GM12864 (cell line): ENCODE measurements at regions not wholly inside any gene's neighbourhood (a gene's known extent, or its start where the extent isn't known, plus 50 kb on each side); places are given as distances from the start of the nearest gene placed in this dataset.

ENCODE experiments used
- DNase-seq: peaks from one replicate; pipeline ENCODE4 v3.0.0-alpha.2; 2011; ENCODE audit warnings: low read depth
- H3K4me3 ChIP-seq: 2 replicates; pipeline ENCODE4 v1.5.1; 2011; ENCODE audit warnings: mild to moderate bottlenecking, low read depth, low read length, control low read depth
- CTCF ChIP-seq: IDR thresholded peaks from 2 replicates; pipeline ENCODE4 v1.5.1; 2011; ENCODE audit warnings: low read depth, mild to moderate bottlenecking, moderate library complexity, low read length, control low read depth, inconsistent platforms; ENCODE audit errors: missing control alignments

- TF ChIP-seq CTCF: no peak
- no peak for DNase-seq
Measured at GRCh38 chr3:22451501-22451900, 700.5 kb upstream of the ZNF385D start.

GRCh38 chr3:22453906-22454535 is 703.0 kb upstream of the ZNF385D start:
- no peak for DNase-seq
- TF ChIP-seq CTCF: no peak

More at GRCh38 chr3:22451501-22451900, 700.5 kb upstream of the ZNF385D start:
- H3K4me3 ChIP-seq: no peak overlapping the region

DNA sequence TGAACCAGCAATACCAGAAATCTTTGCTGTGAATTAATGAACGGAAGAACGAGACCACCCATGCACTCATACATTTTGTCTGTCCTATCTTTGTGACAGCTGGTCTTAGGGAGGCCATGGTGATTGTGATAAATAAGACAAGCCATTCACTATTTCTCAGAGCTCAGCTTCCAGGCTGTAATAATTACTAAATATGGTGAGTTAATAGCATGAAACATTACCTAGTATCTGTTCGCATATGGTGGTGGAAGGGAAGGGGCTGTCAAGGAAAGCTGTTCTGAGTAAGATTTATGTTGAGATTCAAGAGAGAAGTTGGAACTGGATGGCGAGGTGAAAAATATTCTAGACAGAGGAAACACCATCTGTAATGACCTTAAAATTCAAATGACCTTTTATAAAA is 719.0 kb upstream of the ZNF385D start:
- no peak overlapping the region for H3K4me3 ChIP-seq
- no peak for DNase-seq
- TF ChIP-seq CTCF: no peak

More at GRCh38 chr3:22453906-22454535, 703.0 kb upstream of the ZNF385D start:
- H3K4me3 ChIP-seq: no peak overlapping the region

DNA sequence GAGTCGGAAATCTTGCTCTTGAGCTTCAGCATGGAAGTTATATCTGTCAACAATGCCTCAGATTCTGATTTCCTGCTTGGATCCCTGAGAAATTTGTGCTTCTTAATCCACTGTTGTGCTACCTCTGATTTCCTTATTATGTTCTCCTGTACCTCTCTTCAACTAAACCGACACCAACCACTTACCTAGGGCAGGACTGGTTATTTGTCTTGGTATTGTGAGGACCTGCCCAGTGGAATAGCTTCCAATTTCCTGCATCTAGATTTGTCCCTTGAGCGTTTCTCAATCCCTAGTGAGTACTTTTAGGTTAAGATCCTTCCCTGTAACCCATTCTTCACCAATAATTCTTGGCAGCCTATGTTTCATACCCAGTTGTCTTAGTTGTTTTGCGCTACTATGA is 720.5 kb upstream of the ZNF385D start:
- TF ChIP-seq CTCF: no peak
- H3K4me3 ChIP-seq: no peak overlapping the region
- no peak for DNase-seq

DNA sequence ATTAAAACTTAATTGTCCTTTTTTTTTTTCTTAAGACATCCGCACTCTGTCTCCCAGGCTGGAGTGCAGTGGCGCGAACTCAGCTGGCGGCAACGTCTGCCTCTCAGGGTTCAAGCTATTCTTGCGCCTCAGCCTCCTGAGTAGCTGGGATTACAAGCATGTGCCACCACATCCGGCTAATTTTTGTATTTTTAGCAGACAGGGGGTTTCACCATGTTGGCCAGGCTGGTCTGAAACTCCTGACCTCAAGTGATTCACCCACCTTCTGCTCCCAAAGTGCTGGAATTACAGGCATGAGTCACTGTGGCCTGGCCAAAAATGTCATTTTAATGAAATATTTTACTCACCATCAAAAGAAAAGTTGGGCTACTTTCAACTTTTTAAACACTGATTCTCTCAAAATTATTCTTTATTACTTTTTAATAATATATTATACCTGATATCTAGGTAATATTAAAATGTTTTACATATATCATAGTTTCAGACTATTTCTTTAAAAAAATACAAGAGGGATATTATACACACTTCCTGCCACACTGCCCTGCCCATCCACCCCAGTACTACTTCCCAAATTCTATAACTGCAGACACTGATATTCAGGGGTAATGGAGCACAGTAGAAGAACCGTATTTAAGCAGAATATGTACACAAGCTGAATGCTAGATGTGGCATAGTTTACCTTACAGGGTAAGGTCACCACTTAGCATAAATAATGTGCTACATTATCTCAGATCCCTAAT is 723.9 kb upstream of the ZNF385D start:
- no peak for DNase-seq
- no peak overlapping the region for H3K4me3 ChIP-seq
- TF ChIP-seq CTCF: no peak

- no peak for DNase-seq
- no peak overlapping the region for H3K4me3 ChIP-seq
- no peak for TF ChIP-seq CTCF
Measured at GRCh38 chr3:22475665-22476240, 724.7 kb upstream of the ZNF385D start.
